ENCODE measurements at regions not wholly inside any gene's neighbourhood (a gene's known extent, or its start where the extent isn't known, plus 50 kb on each side); places are given as distances from the start of the nearest gene placed in this dataset.
"Not testable (repeated sequence)": the region's sequence is repeated elsewhere in the genome, so short reads cannot be mapped to it uniquely, and the experiment has no call there.

DNA sequence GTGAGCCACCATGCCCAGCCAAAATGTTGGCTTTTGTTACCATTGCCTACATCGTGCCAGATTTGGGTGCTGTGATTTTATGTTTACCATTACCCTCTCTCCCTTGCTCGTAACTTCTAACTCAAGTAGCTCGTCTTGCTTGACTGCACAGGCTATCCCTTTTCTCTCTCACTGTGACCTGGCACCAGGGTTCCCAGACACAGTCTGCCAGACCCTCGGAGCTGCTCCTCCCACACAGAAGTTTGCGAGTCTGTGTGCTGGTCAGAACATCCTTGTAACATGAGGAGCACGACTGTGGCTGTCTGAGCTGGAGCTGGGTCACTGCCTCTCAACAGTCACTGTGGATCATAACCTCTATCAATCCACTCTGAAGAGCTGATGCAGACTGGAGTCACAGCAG lies 152.5 kb upstream of the ACKR3 start:
- no peak for DNase-seq

GRCh38 chr2:236430584-236430983 lies 139.0 kb upstream of the ACKR3 start:
- DNase-seq = no peak

DNA sequence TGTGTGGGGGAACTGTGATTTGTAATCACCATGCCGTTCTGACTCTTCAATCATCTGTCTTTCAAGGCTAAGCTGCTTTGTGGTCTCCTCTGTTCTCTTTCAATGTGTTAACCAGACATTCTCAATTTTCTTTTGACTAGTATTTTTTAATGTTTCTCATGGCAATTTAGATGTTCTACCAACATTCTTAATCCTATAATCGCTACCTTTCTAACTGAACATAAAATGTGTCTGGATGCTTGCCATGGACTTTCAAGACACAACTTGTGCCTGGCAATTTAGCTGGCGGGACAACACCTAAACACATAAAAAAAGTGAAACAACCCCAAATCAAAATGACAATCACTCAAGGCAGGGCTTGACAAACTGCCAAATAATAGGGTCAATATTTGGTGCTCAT lies 135.0 kb upstream of the ACKR3 start:
- no peak for DNase-seq

DNA sequence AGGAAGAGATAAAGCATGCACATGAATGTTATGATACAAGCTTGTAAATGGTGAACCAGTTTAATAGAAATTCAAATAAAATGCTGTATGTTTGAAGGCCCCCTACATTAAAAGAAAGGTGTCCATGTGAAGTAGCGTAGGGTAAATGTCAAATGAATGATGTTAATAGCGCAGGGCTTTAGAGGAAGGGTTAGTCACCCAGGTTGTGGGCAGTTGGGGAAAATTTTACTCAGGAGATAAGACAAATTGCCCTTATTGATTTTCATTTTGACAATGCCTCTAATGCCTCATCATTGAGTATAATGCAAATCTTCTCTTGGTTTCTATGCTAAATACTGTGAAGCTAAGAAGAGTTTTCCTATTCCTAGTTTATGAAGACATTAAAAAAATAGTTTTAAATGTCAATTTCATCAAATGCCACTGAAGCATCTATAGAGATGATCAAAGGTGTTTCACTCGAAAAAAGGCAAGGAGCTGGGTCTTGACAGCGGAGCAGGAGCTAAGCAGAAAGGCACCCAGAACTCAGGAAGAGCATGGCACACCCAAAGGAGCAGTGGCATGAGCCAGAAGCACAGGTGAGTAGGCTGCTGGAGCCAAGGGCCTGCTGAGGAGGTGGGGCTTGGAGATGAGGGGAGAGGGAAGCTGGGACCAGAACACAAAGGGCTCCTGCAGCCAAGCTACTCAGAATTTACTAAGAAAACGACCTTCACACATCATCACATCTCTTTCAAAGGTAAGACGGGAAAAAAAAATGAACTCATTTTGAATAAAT lies 129.3 kb upstream of the ACKR3 start:
- DNase-seq = no peak

- no peak for DNase-seq
Measured at GRCh38 chr2:236444187-236444586, 125.4 kb upstream of the ACKR3 start.

DNA sequence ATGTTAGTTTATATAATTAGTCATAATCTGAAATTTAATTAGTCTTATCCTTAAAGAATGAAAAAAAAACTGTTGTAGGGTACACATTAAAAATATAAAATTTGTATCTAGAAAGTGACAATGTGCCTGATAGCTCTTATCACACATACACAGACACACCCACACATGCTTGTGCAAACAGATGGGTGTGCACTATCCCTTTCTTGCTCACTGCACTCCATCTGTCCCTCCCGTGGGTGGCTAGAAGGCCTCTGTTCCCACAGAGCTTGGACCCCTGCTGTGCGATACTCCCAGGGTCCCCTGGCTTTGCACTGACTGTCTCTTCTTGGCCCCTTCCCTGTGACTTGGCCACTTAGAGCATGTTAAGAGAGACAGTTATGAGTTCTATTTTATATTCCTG lies 123.9 kb upstream of the ACKR3 start:
- DNase-seq = no peak

DNA sequence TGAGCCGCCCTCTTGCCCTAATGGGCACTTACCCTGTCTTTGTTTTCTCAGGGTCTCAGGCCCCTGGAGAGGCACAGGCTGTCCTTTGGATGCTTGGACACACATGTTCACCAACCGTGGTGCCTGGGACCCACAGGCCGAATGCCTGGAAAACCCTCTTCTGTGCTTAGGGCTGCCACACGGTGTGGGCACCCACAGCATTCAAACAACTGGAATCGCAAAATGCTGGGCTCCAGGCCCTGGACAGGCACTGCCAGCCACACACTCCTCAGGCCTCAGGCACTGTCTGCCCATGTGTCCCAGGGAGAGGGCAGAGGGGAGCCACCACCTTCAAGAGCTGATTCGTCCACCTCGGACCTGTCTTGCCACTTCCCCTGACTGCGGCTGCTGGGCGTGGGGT lies 123.1 kb upstream of the ACKR3 start:
- no peak for DNase-seq

GRCh38 chr2:236449167-236449761 lies 120.4 kb upstream of the ACKR3 start:
- no peak for DNase-seq

GRCh38 chr2:236452238-236452637 lies 117.4 kb upstream of the ACKR3 start:
- DNase-seq = no peak

DNA sequence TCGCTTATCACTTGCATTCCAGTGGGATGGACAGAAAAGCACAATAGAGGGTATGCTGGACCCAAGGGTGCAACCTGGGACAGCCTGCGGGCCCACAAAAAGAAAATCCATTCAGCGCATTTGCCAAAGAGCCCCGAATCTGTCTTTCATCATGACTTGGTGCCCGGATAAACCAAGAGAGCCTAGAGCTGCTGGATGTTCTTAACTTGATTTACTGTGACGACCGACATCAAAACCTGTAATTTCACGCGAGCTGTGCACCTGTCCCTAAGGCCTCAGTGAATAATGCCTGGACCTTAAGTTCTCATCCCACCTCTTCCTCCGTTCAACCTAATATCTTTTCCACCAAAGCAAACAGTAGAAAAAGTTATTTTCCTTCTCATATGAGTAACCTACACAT lies 115.5 kb upstream of the ACKR3 start:
- DNase-seq = no peak

DNA sequence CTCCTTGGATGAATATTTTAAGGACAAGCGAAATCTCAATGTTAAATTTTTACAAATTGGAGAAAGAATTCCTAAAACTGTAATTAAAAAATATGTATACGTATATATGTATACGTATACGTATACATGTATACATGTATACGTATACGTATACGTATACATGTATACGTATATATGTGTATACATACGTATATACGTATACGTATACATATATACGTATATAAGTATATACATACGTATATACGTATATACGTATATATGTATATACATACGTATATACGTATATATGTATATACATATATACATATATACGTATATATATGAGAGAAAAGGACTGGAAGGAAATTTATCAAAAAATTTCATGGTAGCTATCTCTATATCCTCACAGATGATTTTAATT lies 110.2 kb upstream of the ACKR3 start:
- no peak for DNase-seq

DNA sequence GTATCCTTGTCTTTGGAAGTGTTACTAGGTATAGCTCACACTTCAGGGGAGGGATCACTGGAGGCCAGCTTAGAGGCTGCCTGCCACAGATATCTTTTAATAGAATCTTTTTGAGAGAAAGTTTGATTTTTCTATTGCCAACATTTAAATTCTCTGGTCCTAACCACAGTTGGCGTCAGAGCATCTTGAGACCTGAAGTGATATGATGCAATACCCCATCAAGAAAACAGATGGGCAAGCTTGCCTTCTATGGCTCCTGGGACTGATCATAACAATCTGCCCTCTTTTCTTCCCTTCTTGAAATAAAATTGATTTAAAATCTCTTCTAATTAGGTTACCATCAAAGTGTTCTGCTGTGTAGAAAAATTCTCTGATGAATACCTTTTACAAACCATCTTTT lies 105.5 kb upstream of the ACKR3 start:
- DNase-seq = no peak

DNA sequence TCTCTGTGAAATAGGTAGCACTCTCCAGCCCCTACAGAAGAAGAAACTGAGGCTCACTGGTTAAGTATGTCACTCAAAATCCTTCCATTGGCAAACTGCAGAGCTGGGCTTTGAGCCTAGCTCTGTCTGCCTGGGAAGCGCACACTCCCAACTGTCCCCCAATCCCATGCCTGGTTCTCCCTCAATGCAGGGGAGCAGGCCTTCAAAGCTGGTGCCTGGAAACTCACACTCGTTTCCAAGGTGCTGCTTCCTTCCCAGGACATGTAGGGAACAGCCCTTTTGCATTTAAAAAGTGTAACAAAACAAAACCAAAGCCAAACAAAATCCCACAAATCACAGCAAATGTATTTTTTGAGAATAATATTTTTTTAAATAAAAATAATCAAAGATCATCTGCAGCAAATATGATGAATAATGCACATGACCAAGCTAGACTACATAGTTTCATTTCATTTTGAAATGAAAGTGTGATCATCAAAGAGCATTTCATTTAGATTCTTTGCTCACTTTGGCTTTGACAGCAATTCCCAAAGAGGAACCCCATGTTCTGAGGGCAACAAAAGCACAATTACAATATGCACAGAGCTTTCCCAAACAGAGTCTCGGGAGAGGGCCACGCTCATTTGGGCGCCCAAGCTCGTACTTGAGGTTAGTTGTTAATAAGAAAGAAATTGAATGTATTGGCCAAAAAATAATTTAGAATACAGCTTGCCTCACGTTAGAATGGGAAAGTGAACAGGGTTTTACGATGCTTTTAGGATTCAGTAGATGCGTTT lies 96.7 kb upstream of the ACKR3 start:
- no peak for DNase-seq

DNA sequence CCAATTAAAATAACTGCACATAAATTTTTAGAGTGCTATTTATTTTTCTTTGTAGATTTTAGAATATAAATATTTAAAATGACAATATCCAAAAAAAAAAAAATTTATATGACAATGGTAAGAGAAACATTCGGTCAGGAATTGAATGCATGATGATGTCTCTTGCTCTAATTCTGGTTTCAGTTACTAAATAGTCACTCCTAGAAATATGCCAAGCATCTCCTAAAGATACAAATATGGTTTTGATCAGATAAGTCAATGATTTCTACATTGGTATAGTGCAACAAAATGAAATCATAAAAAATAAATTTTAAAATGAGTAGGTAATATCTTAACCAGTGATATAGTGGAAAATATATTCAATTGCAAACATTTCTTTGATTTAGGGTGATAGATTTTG lies 95.9 kb upstream of the ACKR3 start:
- DNase-seq = no peak

- no peak for DNase-seq
Measured at GRCh38 chr2:236479814-236480213, 89.8 kb upstream of the ACKR3 start.

GRCh38 chr2:236483102-236483501 lies 86.5 kb upstream of the ACKR3 start:
- no peak for DNase-seq

DNA sequence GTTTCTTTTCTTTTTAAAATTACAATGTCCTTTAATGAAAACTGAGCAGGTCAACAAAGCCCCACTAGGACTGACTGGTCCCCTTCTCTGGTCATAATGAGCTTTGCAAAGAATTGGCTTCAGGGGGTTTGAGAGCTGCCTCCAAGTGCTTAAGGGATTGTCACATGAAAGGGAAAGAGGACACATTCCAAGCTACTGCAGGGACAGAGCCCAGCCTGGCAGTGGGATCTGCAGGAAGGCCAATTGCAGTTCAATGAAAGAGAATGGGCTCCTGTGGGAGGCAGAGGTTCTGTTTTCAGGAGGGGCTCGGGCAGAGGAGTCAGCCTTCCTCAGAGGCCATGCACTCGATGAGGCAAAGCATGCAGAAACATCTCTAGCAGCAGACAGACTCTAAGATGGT lies 84.1 kb upstream of the ACKR3 start:
- DNase-seq = no peak

DNA sequence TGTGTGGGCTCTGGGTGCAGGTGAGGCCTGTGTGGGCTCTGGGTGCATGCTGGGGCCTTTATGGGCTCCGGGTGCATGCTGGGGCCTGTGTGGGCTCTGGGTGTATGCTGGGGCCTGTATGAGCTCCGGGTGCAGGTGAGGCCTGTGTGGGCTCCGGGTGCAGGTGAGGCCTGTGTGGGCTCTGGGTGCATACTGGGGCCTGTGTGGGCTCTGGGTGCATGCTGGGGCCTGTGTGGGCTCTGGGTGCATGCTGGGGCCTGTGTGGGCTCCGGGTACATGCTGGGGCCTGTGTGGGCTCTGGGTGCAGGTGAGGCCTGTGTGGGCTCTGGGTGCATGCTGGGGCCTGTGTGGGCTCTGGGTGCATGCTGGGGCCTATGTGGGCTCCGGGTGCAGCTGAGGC lies 80.5 kb upstream of the ACKR3 start:
- not testable (repeated sequence) for DNase-seq

- no peak for DNase-seq
Measured at GRCh38 chr2:236489895-236490404, 79.7 kb upstream of the ACKR3 start.

DNA sequence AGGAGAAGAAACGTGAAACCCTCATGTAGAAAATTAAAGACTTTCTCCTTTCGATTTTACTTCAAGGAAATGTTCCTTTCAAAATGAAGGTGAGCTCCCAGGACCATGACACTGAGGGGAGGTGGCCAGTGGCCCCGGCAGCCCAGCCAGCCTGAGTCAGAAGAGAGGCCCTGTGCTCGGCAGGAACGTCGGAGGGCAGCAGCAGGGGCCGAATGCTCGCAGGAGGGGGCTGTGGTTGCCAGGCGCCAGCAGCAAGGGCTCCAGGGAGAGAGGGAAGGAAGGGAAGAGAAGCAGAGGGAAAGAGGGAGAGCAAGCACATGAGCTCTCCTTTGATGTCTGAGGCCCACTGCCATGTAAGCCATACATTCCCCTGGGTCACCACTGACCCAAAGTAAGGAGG lies 73.3 kb upstream of the ACKR3 start:
- DNase-seq = no peak

DNA sequence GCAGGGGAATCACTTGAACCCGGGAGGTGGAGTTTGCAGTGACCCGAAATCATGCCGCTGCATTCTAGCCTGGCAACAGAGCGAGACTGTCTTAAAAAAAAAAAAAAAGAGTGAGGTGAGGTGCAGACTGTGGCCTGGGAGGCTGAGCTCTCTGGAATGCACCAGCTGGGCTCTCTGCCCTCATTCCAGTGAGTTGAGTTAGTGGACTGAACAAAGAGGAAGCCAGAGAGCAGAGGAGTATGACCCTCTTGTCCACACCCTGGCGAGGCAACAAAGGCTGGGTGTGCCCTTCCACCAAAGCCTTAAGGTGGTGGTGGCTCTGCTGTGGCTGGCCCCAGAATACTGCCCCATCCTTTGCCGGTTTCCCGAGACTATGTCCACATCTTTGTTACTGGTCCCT lies 71.3 kb upstream of the ACKR3 start:
- peak; percentile 35 for DNase-seq

GRCh38 chr2:236499691-236500578 lies 69.7 kb upstream of the ACKR3 start:
- DNase-seq = no peak

DNA sequence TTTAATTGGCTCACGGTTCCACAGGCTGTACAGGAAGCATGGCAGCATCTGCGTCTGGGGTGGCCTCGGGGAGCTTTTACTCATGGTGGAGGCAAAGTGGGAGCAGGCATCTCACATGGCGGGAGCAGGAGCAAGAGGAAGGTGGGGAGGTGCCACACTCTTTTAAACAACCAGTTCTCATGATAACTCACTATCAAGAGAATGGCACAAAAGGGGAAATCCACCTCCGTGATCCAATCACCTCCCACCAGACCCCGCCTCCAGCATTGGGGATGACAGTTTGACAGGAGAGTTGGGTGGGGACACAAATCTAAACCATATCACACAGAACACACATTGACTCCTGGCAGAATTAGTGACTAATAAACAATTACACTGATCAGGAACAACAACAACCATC lies 68.6 kb upstream of the ACKR3 start:
- no peak for DNase-seq

Measured in kidney glomerular epithelial cell (primary cell).